Panc1 (cell line): ENCODE measurements at regions not wholly inside any gene's neighbourhood (a gene's known extent, or its start where the extent isn't known, plus 50 kb on each side); places are given as distances from the start of the nearest gene placed in this dataset.

Source experiments
- ATAC-seq: fragments of 200-7000 bp; cut with Tn5 transposase; 2 replicates; pipeline ENCODE4 v1.9.1; 2020; ENCODE audit warnings: mild to moderate bottlenecking, moderate library complexity
- BruUV-seq: library from RNA; stranded (reverse); fragments of 400-500 nt; replicated peaks from 2 replicates; lab custom pipeline; 2021; lab: Mats Ljungman, UMichigan
- CTCF ChIA-PET: fragments of 300-600 bp; sonication (Branson Sonifier 250); formaldehyde crosslinking; loops from one replicate; lab custom pipeline; 2022; ENCODE audit warnings: antibody characterized with exemption; lab: Charles Lee
- POLR2A ChIA-PET: fragments of 300-600 bp; sonication (Branson Sonifier 250); formaldehyde crosslinking; loops from one replicate; lab custom pipeline; 2022; ENCODE audit warnings: antibody characterized with exemption; lab: Charles Lee
- DNase-seq: peaks from one replicate; pipeline ENCODE4 v3.0.0-alpha.2; 2010; ENCODE audit warnings: low read depth, low spot score
- H3K27ac ChIP-seq: 2 replicates; pipeline ENCODE4 v1.5.1; 2011; ENCODE audit warnings: mild to moderate bottlenecking, low read length, inconsistent platforms
- H3K27me3 ChIP-seq: fragments of 200-500 bp; sonication (Bioruptor generic); 2 replicates; pipeline ENCODE4 v1.6.0; 2014; ENCODE audit warnings: low read length, inconsistent platforms; ENCODE audit not compliant: control insufficient read depth, insufficient read depth
- H3K36me3 ChIP-seq: fragments of 200-500 bp; sonication (Bioruptor generic); 2 replicates; pipeline ENCODE4 v1.5.1; 2014; ENCODE audit warnings: inconsistent platforms, mild to moderate bottlenecking, low read length, moderate library complexity; ENCODE audit not compliant: control insufficient read depth, insufficient read depth
- H3K4me1 ChIP-seq: 2 replicates; pipeline ENCODE4 v1.5.1; 2011; ENCODE audit warnings: inconsistent platforms, mild to moderate bottlenecking, low read length, moderate library complexity; ENCODE audit not compliant: control insufficient read depth, insufficient read depth
- H3K4me3 ChIP-seq, 2 experiments: 2 replicates each; pipeline ENCODE4 v1.5.1; 2011 to 2012; ENCODE audit warnings: low read depth in 2 of 2, low read length in 2 of 2, mild to moderate bottlenecking in 2 of 2, inconsistent platforms in 1 of 2, moderate library complexity in 1 of 2
- H3K9me3 ChIP-seq: fragments of 200-500 bp; sonication (Bioruptor generic); 2 replicates; pipeline ENCODE4 v1.5.1; 2014; ENCODE audit warnings: low read depth, mild to moderate bottlenecking, inconsistent platforms, low read length, moderate library complexity; ENCODE audit not compliant: control insufficient read depth, insufficient read depth
- POLR2AphosphoS5 ChIP-seq: IDR thresholded peaks from 2 replicates; pipeline ENCODE4 v1.6.1; 2012; ENCODE audit warnings: mild to moderate bottlenecking, low read depth, low read length, moderate library complexity
- REST ChIP-seq, 2 experiments: IDR thresholded peaks; 2 replicates each; pipeline ENCODE4 v1.6.1; 2011 to 2012; ENCODE audit warnings: low read depth in 2 of 2, control low read depth in 1 of 2, low read length in 1 of 2, mild to moderate bottlenecking in 1 of 2, moderate library complexity in 1 of 2; ENCODE audit not compliant: insufficient read depth in 1 of 2
- SIN3A ChIP-seq: IDR thresholded peaks from 2 replicates; pipeline ENCODE4 v1.6.1; 2012; ENCODE audit warnings: low read depth, mild to moderate bottlenecking, low read length, moderate library complexity, borderline replicate concordance; ENCODE audit not compliant: insufficient read depth
- TCF7L2 ChIP-seq: IDR thresholded peaks from 2 replicates; pipeline ENCODE4 v1.6.1; 2011; ENCODE audit warnings: mild to moderate bottlenecking, low read depth, low read length, inconsistent platforms
- in situ Hi-C: cut with HindIII; loops from 2 replicates; pipeline ENCODE4 v1.10.0; 2016; ENCODE audit warnings: low sequenced_read_pairs, low pct_unique_long_range_greater_than_20kb
- intact Hi-C: fragments of 100-400 bp; cut with micrococcal nuclease; formaldehyde crosslinking; loops from one replicate; pipeline ENCODE4 v1.10.0; 2022; ENCODE audit not compliant: unreplicated experiment
- TF ChIP-seq, protein P1 (sequence below): fragments of 450-650 bp; IDR thresholded peaks from 2 replicates; pipeline ENCODE4 v1.5.1; 2017; ENCODE audit warnings: mild to moderate bottlenecking

GRCh38 chr7:124516911-124517310 is 248.7 kb downstream of the GPR37 start:
- intact Hi-C loops = no loop called here
- DNase-seq = no peak
- POLR2A ChIA-PET = no interaction called here
- TF ChIP-seq SIN3A (no peak), TCF7L2 (no peak), REST (IDR thresholded peaks at IDR 0.05; ENCODE audit: insufficient read depth in 1 of 2, low read depth in 2 of 2, low read length in 1 of 2) (no peak), POLR2AphosphoS5 (no peak)
- TF ChIP-seq, protein P1, sequence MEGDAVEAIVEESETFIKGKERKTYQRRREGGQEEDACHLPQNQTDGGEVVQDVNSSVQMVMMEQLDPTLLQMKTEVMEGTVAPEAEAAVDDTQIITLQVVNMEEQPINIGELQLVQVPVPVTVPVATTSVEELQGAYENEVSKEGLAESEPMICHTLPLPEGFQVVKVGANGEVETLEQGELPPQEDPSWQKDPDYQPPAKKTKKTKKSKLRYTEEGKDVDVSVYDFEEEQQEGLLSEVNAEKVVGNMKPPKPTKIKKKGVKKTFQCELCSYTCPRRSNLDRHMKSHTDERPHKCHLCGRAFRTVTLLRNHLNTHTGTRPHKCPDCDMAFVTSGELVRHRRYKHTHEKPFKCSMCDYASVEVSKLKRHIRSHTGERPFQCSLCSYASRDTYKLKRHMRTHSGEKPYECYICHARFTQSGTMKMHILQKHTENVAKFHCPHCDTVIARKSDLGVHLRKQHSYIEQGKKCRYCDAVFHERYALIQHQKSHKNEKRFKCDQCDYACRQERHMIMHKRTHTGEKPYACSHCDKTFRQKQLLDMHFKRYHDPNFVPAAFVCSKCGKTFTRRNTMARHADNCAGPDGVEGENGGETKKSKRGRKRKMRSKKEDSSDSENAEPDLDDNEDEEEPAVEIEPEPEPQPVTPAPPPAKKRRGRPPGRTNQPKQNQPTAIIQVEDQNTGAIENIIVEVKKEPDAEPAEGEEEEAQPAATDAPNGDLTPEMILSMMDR = no peak
- in situ Hi-C loops = no loop called here
- BruUV-seq = no TSS peak
- Histone ChIP-seq H3K4me1 (no peaks in the 10 kb centered on the region), H3K9me3 (no peaks in the 10 kb centered on the region), H3K36me3 (no peaks in the 10 kb centered on the region), H3K27me3 (no peaks in the 10 kb centered on the region), H3K27ac (no peak overlapping the region), H3K4me3 (no peak overlapping the region)
- ATAC-seq = no peak
- CTCF ChIA-PET = no interaction called here

GRCh38 chr7:124515106-124515830 is 250.3 kb downstream of the GPR37 start:
- BruUV-seq = no TSS peak
- in situ Hi-C loops = no loop called here
- DNase-seq (no peak), ATAC-seq (no peak)
- H3K4me3 ChIP-seq = no peak overlapping the region
- H3K27ac ChIP-seq = no peak overlapping the region
- CTCF ChIA-PET = no interaction called here
- no peaks in the 10 kb centered on the region for H3K27me3 ChIP-seq
- TF ChIP-seq SIN3A (no peak), TCF7L2 (no peak), POLR2AphosphoS5 (no peak), REST (IDR thresholded peaks at IDR 0.05; ENCODE audit: insufficient read depth in 1 of 2, low read depth in 2 of 2, low read length in 1 of 2) (no peak)
- TF ChIP-seq, protein P1 = no peak
- no peaks in the 10 kb centered on the region for H3K36me3 ChIP-seq
- POLR2A ChIA-PET = interaction anchor here (0.7 kb wide), 1 partner anchor 347 kb away, joined by 3 read pairs; no protein-coding TSS in a partner anchor
- H3K4me1 ChIP-seq = no peaks in the 10 kb centered on the region
- H3K9me3 ChIP-seq = no peaks in the 10 kb centered on the region
- intact Hi-C loops = no loop called here
